GM21381 (cell line): ENCODE measurements at regions not wholly inside any gene's neighbourhood (a gene's known extent, or its start where the extent isn't known, plus 50 kb on each side); places are given as distances from the start of the nearest gene placed in this dataset.
"Not testable (repeated sequence)": the region's sequence is repeated elsewhere in the genome, so short reads cannot be mapped to it uniquely, and the experiment has no call there.

ENCODE experiments used
- ATAC-seq: cut with Tn5 transposase; IDR thresholded peaks from one replicate; pipeline ENCODE4 v1.9.1; 2021; ENCODE audit warnings: mild to moderate bottlenecking, moderate library complexity; ENCODE audit not compliant: unreplicated experiment

DNA sequence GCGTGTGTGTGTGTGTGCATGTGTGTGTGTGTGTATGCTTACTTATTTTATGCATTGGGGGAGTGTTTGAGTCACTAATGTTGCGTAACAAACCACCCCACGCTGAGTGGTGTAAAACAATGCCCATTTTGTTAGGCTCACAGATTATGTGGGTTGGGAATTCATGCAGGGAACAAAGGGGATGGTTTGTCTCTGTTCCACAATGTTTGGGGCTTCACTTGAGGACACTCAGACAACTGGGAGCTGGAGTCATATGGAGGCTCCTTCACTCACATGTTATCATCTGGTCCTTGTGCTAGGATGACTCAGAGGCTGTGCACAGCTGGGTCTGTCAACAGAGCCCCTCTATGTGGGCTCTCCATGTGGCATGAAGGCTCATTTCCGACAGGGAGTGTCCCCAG is 51.3 kb upstream of the LARGE1 start:
- no peak for ATAC-seq

DNA sequence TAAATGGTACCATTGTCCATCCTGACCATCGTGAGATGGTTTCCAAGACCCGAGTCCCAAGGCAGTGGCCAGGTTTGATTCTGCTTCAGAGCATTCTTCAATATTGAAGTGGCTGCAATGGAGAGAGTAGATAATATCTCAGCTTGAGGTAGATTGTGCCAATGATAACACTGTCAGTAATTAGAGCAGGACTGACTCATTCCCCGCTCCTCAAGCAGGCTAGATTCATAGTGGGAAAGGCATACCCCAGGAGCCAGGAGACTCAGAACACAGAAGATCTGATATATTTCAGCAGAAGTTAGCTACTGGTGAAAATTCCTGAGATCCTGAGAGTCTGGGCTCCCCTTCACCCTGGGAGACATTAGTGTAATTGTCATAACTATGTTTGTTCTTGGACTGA is 55.6 kb upstream of the LARGE1 start:
- no peak for ATAC-seq

DNA sequence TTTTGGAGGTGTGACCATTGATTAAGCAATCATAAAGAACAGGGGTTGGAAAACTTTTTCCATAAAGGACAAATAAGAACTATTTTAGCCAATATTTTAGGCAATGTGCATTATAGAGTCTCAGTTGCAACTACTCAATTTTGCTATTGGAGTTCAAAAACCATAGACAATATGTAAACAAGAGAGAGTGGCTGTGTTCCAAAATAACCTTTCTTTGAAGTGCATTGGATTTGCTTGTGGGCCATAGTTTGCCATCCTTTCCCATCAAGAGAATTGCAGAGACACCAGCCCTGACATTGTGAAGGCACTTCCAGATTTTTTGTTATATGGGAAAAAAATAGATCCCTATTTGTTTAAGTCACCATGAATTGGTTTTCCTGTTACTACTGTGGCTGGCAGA is 63.3 kb upstream of the LARGE1 start:
- ATAC-seq = no peak

DNA sequence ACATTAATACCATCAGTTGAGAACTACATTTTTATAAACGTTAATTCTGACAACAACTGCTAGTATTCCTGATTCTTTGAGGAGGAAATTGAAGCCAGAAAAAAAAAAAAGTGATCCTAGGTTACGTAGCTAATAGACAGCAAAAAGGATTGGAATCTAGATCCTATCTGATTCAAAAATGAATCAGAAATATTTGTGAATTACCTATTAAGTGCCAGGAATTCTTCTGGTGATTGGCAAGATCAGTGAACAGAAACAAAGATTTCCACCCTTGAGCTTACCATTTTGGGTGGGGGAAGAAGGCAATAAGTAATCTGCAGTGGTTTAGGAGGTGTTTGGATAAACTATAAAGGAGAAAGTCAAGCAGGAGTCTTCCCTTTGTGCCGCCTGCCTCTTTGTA is 63.9 kb upstream of the LARGE1 start:
- ATAC-seq = no peak

DNA sequence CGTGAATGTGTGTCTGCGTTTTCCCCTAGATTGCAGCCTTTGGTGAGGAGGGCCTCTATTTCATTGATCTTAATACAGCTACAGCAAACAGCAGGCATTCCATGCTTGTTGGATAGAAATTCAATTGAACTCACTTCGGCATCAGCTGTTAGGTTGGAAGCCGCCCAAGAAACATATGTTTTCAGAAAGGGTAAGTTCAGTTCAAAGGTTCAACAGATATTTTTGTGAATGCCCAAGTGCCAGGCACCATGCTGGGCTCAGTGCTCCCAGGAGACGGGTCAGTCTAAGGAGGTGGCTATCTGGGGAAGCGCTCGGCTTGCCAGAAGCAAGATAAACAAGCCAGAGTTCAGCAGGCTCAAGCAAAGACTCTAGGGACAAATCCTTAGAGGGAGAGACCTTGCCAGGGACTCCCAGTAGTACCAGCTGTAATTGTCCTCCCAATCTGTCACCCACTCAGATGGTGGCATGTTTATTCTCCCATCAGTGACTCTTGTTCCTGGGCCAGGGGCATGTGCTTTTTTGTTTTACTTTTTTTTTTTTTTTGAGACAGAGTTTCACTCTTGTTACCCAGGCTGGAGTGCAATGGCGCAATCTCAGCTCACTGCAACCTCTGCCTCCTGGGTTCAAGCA is 64.5 kb upstream of the LARGE1 start:
- no peak for ATAC-seq

DNA sequence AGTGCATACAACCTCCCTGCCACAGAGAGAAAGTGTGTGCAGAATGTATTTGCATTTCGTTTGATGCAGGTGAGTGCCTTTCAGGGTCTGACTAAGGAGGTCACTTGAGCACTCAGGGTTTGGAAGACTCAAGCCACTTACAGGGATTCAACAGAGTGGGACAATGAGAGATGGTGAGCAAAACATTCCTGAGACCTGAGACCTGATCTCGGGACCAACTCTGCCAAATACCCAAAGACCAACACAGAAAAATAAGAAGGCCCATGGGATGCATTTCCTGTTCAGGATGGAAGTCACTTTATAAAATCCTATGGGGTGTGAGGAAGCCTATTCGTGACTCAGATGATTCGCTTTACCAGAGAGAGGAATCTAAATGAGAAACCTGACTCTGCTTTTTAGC is 65.2 kb upstream of the LARGE1 start:
- no peak for ATAC-seq

DNA sequence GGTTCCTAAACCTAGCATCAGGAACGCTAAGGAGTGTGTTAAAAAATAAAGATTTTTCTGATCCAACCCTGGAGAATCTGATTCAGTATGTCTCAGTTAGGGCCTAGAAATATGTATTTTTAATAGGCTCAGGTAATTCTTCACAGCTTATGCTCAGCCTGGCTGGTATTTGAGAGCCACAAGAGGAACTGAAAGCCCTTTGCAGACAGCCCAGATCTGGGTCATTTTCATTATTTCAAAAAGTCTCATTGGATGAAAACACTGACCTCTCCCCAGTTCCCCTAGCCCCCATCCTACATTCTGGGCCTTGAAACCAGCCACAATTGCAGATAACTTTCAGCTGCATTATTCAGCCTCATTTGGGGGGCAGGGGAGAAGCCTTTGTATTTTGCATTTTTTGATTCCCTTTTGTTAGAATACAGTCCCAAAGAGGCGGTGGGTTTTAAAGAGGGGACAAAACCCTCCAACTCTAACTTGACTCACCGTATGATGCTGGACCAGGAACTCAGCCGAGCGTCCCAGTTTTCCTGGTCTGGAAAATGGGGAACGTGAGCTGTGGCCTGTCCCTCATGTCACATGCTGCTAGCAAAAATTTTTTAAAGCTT is 66.0 kb upstream of the LARGE1 start:
- no peak for ATAC-seq

DNA sequence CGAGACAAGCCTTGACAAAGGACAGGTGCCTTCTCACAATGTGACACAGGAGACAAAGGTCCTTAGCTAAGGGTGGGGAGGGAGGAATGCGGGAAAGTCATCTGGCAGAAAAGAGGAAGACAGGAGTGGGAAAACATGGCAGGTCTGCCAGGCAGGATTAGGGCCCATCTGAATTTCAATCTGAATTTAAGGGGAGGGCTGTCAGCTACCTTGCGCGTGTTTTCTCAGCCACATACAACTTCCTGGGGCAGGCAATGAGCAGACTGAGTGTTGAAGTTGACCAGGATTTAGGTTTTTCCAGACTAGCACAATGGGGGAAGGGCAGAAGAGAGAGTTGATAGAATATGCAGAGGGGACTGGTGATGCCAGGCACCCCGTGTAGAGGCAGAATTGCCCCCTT is 66.7 kb upstream of the LARGE1 start:
- no peak for ATAC-seq

DNA sequence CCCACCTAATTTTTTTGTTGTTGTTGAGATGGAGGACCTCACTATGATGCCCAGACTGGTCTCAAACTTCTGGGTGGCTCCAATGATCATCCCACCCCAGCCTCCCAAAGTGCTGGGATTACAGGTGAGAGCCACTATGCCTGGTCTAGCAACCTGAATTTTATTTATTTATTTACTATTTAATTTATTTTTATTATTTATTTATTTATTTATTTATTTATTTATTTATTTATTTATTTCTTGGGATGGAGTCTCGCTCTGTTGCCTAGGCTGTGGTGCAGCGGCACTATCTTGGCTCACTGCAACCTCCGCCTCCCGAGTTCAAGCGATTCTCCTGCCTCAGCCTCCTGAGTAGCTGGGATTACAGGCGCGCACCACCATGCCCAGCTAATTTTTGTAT is 69.0 kb upstream of the LARGE1 start:
- ATAC-seq = not testable (repeated sequence)

DNA sequence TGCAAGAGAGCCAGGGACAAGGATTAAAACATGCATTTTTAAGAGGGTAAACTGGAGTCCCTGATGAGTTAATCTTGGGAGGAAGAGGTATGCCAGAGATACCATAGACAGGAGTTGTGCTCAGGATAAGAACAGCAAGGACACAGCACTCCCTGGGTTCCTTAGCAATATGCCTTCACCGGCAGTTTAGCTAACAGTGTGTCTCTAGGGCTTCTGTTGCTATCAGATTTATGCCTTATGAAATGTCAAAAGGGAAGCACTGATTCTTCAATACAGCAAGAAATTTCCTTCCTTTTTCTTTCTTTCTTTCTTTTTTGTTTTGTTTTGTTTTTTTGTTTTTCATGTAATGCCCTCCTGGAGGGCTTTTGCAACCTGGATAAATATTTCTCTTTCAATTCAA is 71.3 kb upstream of the LARGE1 start:
- ATAC-seq = no peak

DNA sequence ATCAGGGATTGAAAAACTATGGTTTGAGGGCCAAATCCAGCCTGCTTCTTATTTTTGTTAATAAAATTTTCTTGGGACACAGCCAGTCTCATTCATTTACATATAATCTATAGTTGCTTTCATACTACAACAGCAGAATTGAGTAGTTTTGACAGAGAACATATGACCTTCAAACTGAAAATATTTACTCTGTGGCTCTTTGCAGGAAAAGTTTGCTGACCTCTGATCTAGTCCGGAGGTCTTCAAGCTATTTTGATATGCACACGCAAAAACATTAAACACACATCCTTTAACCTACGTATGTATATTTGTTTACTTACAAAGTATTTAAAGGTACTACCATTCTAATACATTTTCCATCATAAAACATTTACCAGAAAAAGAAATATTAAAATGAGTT is 76.5 kb upstream of the LARGE1 start:
- no peak for ATAC-seq

DNA sequence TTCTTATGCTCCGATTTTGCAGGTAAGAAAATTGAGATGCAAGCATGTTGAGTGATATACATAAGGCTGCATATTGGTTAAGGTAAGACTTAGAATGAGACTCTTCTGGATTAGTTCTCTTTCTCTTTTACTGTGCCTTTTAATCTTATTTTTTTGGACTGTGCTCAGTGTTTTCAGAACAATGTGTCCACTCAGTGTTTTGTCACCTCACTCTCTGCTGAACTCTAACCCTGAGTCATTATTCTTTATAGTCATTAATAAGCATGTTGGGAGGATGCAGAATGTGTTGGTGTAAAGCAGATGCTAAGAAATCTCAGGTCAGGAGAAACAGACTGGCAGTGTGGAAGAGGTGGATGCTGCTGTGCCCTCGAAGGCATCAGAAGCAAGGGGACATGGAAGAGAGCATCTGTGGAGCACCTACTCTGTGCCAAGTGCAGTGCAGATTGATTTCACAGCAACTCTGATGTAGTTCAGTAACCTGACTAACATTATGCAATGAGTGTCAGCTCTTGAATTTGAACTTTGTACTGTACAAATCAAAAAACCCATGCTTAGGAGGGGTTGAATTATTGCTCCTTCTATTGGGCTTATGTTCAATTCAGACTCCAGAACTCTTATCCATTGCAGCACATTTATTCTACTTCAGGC is 80.7 kb upstream of the LARGE1 start:
- ATAC-seq = no peak

DNA sequence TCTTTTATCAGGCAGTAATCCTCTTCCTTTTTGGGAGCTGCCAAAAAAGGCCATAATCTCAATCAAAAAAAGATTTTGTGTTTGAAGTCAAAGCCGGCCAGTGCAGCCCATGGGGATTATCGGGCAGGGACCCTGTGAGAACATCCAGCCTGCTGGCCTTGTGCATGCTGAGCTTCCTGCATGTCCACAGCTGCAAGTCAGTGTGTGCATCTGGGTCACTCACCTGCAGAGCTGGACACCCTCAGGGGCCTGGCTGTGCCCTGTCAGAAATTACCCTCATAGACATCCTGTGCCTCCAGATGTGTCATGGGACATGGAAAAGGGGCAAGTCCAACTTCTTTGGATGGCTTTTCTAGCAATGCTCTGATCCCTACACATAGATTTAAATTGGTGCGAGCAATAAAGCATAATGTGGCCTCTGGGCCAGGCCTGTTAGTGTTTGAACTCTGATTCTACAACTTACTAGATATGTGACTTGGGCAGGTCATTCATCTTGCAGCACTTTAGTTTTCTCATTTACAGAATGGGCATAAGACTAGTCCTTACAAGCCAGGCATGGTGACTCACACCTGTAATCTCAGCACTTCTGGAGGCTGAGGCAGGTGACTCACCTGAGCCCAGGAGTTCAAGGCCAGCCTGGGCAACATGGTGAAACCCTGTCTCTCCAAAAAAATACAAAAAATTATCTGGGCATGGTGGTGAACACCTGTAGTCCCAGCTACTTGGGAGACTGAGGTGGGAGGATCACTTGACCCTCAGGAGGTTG is 81.6 kb upstream of the LARGE1 start:
- no peak for ATAC-seq

DNA sequence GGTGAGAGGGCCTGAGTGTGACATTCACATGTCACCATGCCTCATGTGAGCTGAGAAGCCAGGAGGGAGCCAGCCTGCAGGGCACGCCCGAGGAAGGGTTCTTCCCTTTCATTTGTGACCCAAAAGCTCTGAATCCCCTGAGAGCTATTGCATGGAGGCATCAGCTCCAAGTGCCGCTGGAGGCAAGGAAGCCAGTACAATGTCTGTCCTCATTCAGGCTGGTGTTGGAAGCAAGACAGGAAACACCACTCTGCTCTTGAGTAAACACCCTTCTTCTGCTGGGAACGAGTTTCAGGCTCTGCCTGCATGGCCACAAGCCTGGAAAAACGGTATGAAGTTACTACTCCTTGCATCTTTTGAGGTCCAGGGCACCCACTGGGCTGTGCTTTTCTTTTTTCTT is 83.8 kb upstream of the LARGE1 start:
- no peak for ATAC-seq

DNA sequence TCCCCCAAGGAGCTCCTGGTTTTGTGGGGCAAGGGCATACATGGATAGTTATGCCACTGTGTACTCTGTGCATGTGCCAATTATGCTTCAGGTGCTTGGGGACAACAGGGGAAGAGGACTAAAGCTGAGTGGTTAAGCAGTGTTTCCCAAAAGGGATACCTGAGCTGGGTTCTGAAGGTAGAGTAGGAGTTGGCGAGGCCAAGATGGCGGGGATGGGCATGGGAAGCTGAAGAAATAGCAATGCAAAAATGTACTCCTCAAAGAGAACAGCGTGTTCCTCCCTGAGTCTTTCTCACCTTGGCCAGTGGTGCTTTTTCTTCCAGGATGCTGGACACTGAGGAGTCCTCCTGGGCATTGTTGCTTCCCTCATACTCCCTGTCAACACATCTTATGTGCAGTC is 90.0 kb upstream of the LARGE1 start:
- no peak for ATAC-seq

DNA sequence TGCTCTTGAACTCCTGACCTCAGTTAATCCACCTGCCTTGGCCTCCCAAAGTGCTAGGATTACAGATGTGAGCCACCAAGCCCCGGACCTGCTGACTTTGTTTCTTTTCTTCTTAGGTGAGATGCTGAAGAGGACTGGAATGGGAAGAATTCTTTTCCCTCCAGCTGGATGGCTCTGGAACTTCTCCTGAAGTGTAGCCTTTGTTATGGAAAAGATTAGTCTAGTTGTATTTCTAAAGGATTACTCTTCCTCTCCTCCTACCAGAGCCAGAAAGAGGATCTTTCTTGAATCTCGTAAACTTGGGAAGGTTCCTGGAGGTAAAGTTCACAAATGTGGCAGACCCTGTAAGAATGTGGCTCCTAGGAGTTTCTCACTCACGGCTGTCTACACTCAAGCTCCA is 95.4 kb upstream of the LARGE1 start:
- ATAC-seq = no peak

DNA sequence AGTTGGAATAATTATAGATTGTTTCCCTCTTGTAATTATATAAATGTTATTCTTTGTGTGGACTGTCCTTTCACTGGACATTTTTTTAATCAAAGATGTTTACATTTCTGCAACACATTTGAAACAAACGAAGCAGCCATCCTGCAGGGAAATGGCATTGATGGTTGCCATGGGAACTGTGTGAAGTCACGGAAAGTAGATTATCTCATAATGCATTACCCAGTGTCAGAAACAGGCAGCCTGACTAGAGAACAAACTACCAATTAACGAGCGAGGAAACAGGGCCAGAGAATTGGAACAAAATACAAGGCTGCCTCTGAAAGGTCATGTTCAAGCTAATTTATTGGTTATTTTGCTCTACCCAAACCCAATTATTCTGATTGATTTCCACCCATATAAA is 96.9 kb upstream of the LARGE1 start:
- ATAC-seq = no peak

DNA sequence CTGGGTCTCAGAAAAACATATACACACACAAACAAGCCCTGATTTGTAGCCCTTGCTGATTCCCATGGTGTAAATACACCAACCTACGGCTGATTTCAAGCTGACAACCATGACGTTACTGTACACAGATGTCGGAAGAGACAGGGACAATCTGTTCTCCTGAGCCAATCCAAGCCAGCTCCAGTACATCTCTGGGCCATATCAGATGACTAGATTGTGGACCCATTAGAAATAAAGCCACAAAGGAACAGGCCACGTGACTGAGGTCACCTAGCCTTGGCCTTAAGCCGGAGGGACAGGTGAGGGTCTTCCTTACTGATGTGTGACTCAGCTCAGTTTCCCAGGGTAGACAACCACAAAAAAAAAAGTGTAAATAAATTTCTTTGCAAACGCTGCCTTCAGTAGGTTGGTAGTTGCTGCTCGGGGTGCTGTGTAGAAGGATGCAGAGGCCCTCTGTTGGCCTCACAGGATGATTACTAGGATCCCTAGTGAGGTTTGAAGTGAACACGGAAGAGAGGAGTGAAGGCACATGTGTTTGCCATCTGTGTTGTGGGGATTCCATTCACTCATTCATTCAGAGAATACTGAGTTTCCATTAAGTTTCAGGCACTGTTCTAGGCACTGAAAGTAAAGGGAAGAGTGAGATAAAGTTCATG is 99.0 kb upstream of the LARGE1 start:
- ATAC-seq = no peak

DNA sequence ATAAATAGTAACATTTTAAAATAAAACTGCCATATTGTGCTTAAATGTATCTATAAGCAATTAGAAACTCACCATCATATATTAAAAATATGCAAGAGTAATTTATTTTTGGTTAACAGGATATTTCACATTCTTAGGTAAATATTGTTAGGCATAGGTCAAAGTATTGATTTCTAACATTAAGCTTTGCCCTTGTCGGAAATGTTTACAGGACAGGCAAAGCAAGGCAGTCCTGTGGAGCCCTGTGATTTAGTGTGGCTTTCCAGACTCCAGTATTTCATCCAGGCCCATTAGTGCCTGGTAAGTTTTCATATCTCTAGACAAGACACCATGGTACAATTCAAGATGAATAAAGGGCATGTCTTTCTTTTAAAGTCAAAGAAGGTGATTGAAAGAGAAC is 114.9 kb upstream of the LARGE1 start:
- ATAC-seq = no peak

DNA sequence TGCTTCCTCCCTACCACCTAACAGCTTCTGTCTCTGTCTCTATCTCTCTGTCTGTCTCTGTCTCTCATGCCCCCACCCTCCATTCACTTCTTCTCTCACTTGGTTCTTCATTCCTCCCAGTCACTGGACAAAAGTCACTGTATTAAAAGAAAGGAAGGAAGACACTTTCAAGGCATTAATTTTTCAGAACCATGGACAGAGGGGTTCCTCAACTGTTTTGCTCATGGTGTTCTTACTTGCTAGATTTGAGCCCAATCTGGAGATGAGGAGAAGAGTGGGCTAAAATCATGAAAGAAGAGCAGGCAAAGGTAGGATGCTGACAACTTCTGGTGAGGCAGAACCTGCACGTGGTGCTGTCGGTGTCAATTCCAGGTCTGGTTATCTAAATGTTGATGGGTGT is 116.7 kb upstream of the LARGE1 start:
- no peak for ATAC-seq

DNA sequence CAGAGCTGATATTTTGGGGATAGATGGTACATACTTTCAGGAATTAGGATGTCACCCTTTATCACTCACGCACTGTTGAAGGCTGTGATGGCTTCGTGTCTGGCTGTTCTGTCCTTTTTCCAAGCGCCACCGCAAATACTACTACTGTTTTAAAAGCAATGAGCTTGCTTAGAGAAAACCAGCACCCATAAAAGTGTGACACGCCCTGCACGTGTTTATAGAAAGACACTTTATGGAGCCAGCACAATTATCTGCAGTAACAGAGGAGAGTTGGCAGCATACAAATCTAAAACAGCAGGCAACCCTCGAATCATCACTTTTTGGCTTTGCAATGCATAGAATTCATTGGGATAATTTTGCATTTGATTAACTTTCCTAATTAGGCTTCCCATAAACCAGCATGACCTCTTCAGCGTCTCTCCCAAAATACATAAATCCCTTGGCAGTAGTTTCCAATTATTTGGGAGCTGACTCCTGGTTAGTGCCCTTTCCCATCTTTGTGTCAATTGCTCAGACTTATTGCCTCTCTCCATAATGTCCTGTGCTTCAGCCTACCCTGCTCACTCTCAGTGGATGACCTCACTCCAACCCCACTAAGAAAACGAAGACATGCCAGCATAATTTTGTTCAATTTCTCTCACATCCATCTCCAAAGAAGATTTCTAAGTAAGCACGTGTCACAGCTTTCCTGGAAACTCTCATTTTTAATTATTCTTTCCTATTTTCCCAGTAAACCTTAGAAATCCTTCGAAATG is 118.7 kb upstream of the LARGE1 start:
- no peak for ATAC-seq
